ENCODE measurements at regions not wholly inside any gene's neighbourhood (a gene's known extent, or its start where the extent isn't known, plus 50 kb on each side); places are given as distances from the start of the nearest gene placed in this dataset.

- DNase-seq (ENCODE audit: low read depth in 2 of 2): no peak
Measured at GRCh38 chr2:10985260-10985659, 73.5 kb downstream of the KCNF1 start.

GRCh38 chr2:10985901-10986535 is 74.3 kb downstream of the KCNF1 start:
- no peak for DNase-seq (ENCODE audit: low read depth in 2 of 2)

- no peak for DNase-seq (ENCODE audit: low read depth in 2 of 2)
Measured at GRCh38 chr2:10987439-10987838, 75.7 kb downstream of the KCNF1 start.

GRCh38 chr2:10987861-10988260 is 76.1 kb downstream of the KCNF1 start:
- DNase-seq (ENCODE audit: low read depth in 2 of 2): no peak

- DNase-seq (ENCODE audit: low read depth in 2 of 2): no peak
Measured at GRCh38 chr2:10989151-10989550, 77.4 kb downstream of the KCNF1 start.

GRCh38 chr2:10989782-10990181 is 78.0 kb downstream of the KCNF1 start:
- no peak for DNase-seq (ENCODE audit: low read depth in 2 of 2)

- no peak for DNase-seq (ENCODE audit: low read depth in 2 of 2)
Measured at GRCh38 chr2:10990561-10991111, 78.9 kb downstream of the KCNF1 start.

GRCh38 chr2:10992023-10992791 is 80.5 kb downstream of the KCNF1 start:
- DNase-seq (ENCODE audit: low read depth in 2 of 2): no peak

- no peak for DNase-seq (ENCODE audit: low read depth in 2 of 2)
Measured at GRCh38 chr2:10993001-10993481, 81.3 kb downstream of the KCNF1 start.

GRCh38 chr2:10995366-10995970 is 83.7 kb downstream of the KCNF1 start:
- DNase-seq (ENCODE audit: low read depth in 2 of 2): no peak

- no peak for DNase-seq (ENCODE audit: low read depth in 2 of 2)
Measured at GRCh38 chr2:11004199-11004598, 92.5 kb downstream of the KCNF1 start.

- DNase-seq (ENCODE audit: low read depth in 2 of 2): no peak
Measured at GRCh38 chr2:11005032-11005431, 93.3 kb downstream of the KCNF1 start.

GRCh38 chr2:11006191-11006590 is 94.5 kb downstream of the KCNF1 start:
- no peak for DNase-seq (ENCODE audit: low read depth in 2 of 2)

- no peak for DNase-seq (ENCODE audit: low read depth in 2 of 2)
Measured at GRCh38 chr2:11007331-11008264, 95.9 kb downstream of the KCNF1 start.

- no peak for DNase-seq (ENCODE audit: low read depth in 2 of 2)
Measured at GRCh38 chr2:11008773-11009172, 97.0 kb downstream of the KCNF1 start.

GRCh38 chr2:11009176-11009575 is 97.4 kb downstream of the KCNF1 start:
- no peak for DNase-seq (ENCODE audit: low read depth in 2 of 2)

GRCh38 chr2:11009891-11010290 is 98.2 kb downstream of the KCNF1 start:
- DNase-seq (ENCODE audit: low read depth in 2 of 2): no peak

GRCh38 chr2:11011359-11011758 is 99.6 kb downstream of the KCNF1 start:
- no peak for DNase-seq (ENCODE audit: low read depth in 2 of 2)

GRCh38 chr2:11012131-11012693 is 100.5 kb downstream of the KCNF1 start:
- DNase-seq (ENCODE audit: low read depth in 2 of 2): no peak

- no peak for DNase-seq (ENCODE audit: low read depth in 2 of 2)
Measured at GRCh38 chr2:11013196-11013595, 101.5 kb downstream of the KCNF1 start.

- DNase-seq (ENCODE audit: low read depth in 2 of 2): no peak
Measured at GRCh38 chr2:11014026-11014425, 102.3 kb downstream of the KCNF1 start.

Measured in stimulated activated CD4-positive, alpha-beta T cell treated with anti-CD3 and anti-CD28 coated beads, Interleukin-12 subunit alpha, Interleukin-12 subunit beta, amount 100 ng/mL, for 24 hours (primary cell).